Pancreas (tissue), 10 donors: ENCODE measurements at regions not wholly inside any gene's neighbourhood (a gene's known extent, or its start where the extent isn't known, plus 50 kb on each side); places are given as distances from the start of the nearest gene placed in this dataset.

Source experiments
- ATAC-seq, 4 donors: fragments of 200-7000 bp; cut with Tn5 transposase; one replicate each; pipeline versions ENCODE4 v1.8.0 to v1.9.1; 2020; ENCODE audit warnings: mild to moderate bottlenecking in 4 of 4, moderate library complexity in 4 of 4
- DNase-seq, 6 donors: peaks; one replicate each; pipeline ENCODE4 v3.0.0-alpha.2; 2020
- FAIRE-seq: peaks from 2 replicates; lab custom pipeline; 2012; peaks lifted over from hg19 to GRCh38; lab: Jason Lieb, UNC
- H3K27ac ChIP-seq, 4 donors: fragments of 200-600 bp; sonication (generic); 1 replicate in 3 of 4; 2 replicates in 1 of 4; pipeline versions ENCODE4 v1.5.0 to v1.8.0; 2020
- H3K27me3 ChIP-seq, 4 donors: fragments of 200-600 bp; one replicate each; pipeline ENCODE4 v1.8.0; 2021
- H3K36me3 ChIP-seq, 3 donors: fragments of 200-600 bp; sonication (generic) in 1 of 3; one replicate each; pipeline versions ENCODE4 v1.5.0 to v1.8.0; 2020 to 2021
- H3K4me1 ChIP-seq, 3 donors: fragments of 200-600 bp; one replicate each; pipeline ENCODE4 v1.8.0; 2021
- H3K4me3 ChIP-seq, 4 donors: fragments of 200-600 bp; sonication (generic) in 2 of 4; one replicate each; pipeline versions ENCODE4 v1.5.0 to v1.8.0; 2020 to 2021
- H3K9me3 ChIP-seq, 4 donors: fragments of 200-600 bp; one replicate each; pipeline ENCODE4 v1.8.0; 2021
- WGBS, 2 donors: extraction: QIAGEN DNeasy Blood & Tissue Kit; methylation state at CpG; one replicate each; pipeline ENCODE4 v1.1.7; 2013; 5-methylcytosine and 5-hydroxymethylcytosine counted together
- intact Hi-C, 3 donors: fragments of 100-400 bp; cut with DNase I; formaldehyde crosslinking; loops; one replicate each; pipeline versions ENCODE4 v1.11.1 to v1.14.2; 2022
- TF ChIP-seq, protein P1 (sequence below), 4 donors: fragments of 200-600 bp; sonication (generic) in 3 of 4; IDR thresholded peaks; one replicate each; pipeline versions ENCODE4 v1.5.0 to v1.8.0; 2021; ENCODE audit warnings: antibody characterized with exemption in 4 of 4
- donor health status: healthy with polysubstance abuse.
- donor health status: DM: no; HTN: no; CAD: no; lungs with moderate emphysema.
- donor health status: DM: no; HTN: no; CAD: no.
- donor health status: control.
- donor health status: control.
- donor health status: Bipolar disorder and iron deficiency.
- donor health status: DM: yes; HTN: yes; CAD: no.
- donor health status: DM: no; HTN: no; CAD: no.
- donor health status: DM: no; HTN: no; CAD: no.
- donor health status: DM: yes; HTN: yes; CAD: no.

- Histone ChIP-seq H3K27me3 (no peaks in the 10 kb centered on the region), H3K4me1 (no peaks in the 10 kb centered on the region), H3K4me3 (no peak overlapping the region), H3K27ac (no peak overlapping the region), H3K9me3 (no peaks in the 10 kb centered on the region), H3K36me3 (no peaks in the 10 kb centered on the region)
- no peak for ATAC-seq
- TF ChIP-seq, protein P1, sequence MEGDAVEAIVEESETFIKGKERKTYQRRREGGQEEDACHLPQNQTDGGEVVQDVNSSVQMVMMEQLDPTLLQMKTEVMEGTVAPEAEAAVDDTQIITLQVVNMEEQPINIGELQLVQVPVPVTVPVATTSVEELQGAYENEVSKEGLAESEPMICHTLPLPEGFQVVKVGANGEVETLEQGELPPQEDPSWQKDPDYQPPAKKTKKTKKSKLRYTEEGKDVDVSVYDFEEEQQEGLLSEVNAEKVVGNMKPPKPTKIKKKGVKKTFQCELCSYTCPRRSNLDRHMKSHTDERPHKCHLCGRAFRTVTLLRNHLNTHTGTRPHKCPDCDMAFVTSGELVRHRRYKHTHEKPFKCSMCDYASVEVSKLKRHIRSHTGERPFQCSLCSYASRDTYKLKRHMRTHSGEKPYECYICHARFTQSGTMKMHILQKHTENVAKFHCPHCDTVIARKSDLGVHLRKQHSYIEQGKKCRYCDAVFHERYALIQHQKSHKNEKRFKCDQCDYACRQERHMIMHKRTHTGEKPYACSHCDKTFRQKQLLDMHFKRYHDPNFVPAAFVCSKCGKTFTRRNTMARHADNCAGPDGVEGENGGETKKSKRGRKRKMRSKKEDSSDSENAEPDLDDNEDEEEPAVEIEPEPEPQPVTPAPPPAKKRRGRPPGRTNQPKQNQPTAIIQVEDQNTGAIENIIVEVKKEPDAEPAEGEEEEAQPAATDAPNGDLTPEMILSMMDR (IDR thresholded peaks at IDR 0.05): no peak
- intact Hi-C loops: no loop called here
- 84 to 89% methylated on average over 1 of the region's 1 CpG for WGBS, 2 donors
- no peak for FAIRE-seq
- DNase-seq: no peak
Measured at GRCh38 chr9:87798261-87798833, 72.4 kb downstream of the CTSL start.

- Histone ChIP-seq H3K27me3 (no peaks in the 10 kb centered on the region), H3K27ac (no peak overlapping the region), H3K4me3 (no peak overlapping the region), H3K9me3 (no peaks in the 10 kb centered on the region), H3K4me1 (no peaks in the 10 kb centered on the region), H3K36me3 (no peaks in the 10 kb centered on the region)
- TF ChIP-seq, protein P1 (IDR thresholded peaks at IDR 0.05): no peak
- DNase-seq: no peak
- no peak for FAIRE-seq
- ATAC-seq: no peak
- WGBS, 2 donors: 78 to 82% methylated on average over 5 of the region's 5 CpGs
- intact Hi-C loops: no loop called here
Measured at GRCh38 chr9:87799503-87799902, 73.6 kb downstream of the CTSL start.

DNA sequence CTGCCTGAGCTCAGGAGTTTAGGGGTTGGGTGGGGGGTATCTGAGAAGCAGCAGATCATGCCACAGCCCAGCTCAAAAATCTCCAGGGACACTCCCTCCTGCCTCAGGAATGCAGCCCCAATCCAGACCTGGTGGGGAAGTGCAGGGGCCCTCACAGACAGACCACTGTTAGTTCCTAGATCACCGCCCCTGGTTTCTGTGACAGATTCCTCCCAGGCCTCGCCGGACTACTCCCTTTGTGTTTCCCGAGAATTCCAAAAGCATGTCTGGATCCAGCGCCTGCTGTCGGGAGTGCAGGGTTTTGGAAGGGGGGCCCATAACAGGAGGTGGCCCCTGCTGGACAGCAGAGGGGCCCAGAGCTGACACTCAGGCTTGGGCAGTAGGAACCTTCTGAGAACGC, 74.5 kb downstream of the CTSL start:
- Histone ChIP-seq H3K27ac (no peak overlapping the region), H3K4me3 (no peak overlapping the region), H3K4me1 (no peaks in the 10 kb centered on the region), H3K36me3 (no peaks in the 10 kb centered on the region), H3K27me3 (no peaks in the 10 kb centered on the region), H3K9me3 (no peaks in the 10 kb centered on the region)
- ATAC-seq (no peak), DNase-seq (no peak), FAIRE-seq (no peak)
- TF ChIP-seq, protein P1 (IDR thresholded peaks at IDR 0.05): no peak
- intact Hi-C loops: no loop called here
- 83 to 95% methylated on average over 7 of the region's 7 CpGs for WGBS, 2 donors

GRCh38 chr9:87801013-87801412, 75.1 kb downstream of the CTSL start:
- FAIRE-seq (no peak), ATAC-seq (no peak), DNase-seq (no peak)
- Histone ChIP-seq H3K27me3 (no peaks in the 10 kb centered on the region), H3K27ac (no peak overlapping the region), H3K4me3 (no peak overlapping the region), H3K36me3 (no peaks in the 10 kb centered on the region), H3K9me3 (no peaks in the 10 kb centered on the region), H3K4me1 (no peaks in the 10 kb centered on the region)
- WGBS, 2 donors: 13% methylated on average over 4 of the region's 4 CpGs
- TF ChIP-seq, protein P1 (IDR thresholded peaks at IDR 0.05): no peak
- intact Hi-C loops: no loop called here

DNA sequence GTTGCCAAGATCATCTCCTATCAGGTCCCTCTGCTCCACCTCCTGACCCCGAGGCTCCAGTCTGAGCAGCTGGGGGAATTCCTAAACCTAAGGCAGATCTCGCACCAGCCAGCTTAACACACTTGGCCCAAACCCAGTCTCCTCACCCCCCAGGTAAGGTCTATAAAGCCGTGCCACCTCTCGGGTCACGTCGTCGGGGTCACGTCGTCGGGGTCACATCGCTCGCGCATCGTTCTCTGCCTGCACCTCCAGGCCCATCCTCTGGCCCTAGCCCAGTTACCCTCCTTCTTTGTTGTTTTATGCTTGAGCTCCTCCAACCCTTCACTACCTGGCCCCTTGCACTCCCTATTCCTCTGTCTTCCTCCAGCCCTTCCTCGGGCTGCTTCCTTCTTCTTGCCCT, 77.2 kb downstream of the CTSL start:
- H3K9me3 ChIP-seq: no peaks in the 10 kb centered on the region

More for the DNA sequence above, 77.2 kb downstream of the CTSL start:
- Histone ChIP-seq H3K36me3 (no peaks in the 10 kb centered on the region), H3K4me3 (no peak overlapping the region), H3K27ac (no peak overlapping the region), H3K27me3 (no peaks in the 10 kb centered on the region), H3K4me1 (no peaks in the 10 kb centered on the region)
- DNase-seq (no peak), FAIRE-seq (no peak), ATAC-seq (no peak)
- 86 to 95% methylated on average over 15 of the region's 15 CpGs for WGBS, 2 donors
- intact Hi-C loops: no loop called here
- TF ChIP-seq, protein P1 (IDR thresholded peaks at IDR 0.05): no peak
